Stimulated activated CD4-positive, alpha-beta T cell treated with anti-CD3 and anti-CD28 coated beads, Interleukin-2, amount 100 ng/mL, for 48 hours (primary cell): ENCODE measurements at regions not wholly inside any gene's neighbourhood (a gene's known extent, or its start where the extent isn't known, plus 50 kb on each side); places are given as distances from the start of the nearest gene placed in this dataset.
"Not testable (repeated sequence)": the region's sequence is repeated elsewhere in the genome, so short reads cannot be mapped to it uniquely, and the experiment has no call there.

Experiments
- DNase-seq, 2 donors: peaks; one replicate each; pipeline ENCODE4 v3.0.0-alpha.2; 2020

GRCh38 chr1:30525971-30526651 lies 197.3 kb downstream of the MATN1 start:
- DNase-seq: no peak

GRCh38 chr1:30525631-30525970 lies 197.8 kb downstream of the MATN1 start:
- DNase-seq: no peak

- DNase-seq: no peak
Observed at GRCh38 chr1:30524840-30525617, 198.4 kb downstream of the MATN1 start.

- DNase-seq: not testable (repeated sequence)
Observed at GRCh38 chr1:30524025-30524555, 199.3 kb downstream of the MATN1 start.

- no peak for DNase-seq
Observed at GRCh38 chr1:30523055-30524020, 200.0 kb downstream of the MATN1 start.

- DNase-seq: no peak
Observed at GRCh38 chr1:30522031-30523004, 201.1 kb downstream of the MATN1 start.

- no peak for DNase-seq
Observed at GRCh38 chr1:30521261-30521865, 202.0 kb downstream of the MATN1 start.

GRCh38 chr1:30520476-30520875 lies 202.9 kb downstream of the MATN1 start:
- no peak for DNase-seq

- no peak for DNase-seq
Observed at GRCh38 chr1:30519201-30519763, 204.1 kb downstream of the MATN1 start.

GRCh38 chr1:30518696-30519095 lies 204.7 kb downstream of the MATN1 start:
- no peak for DNase-seq

GRCh38 chr1:30518186-30518585 lies 205.2 kb downstream of the MATN1 start:
- DNase-seq: no peak

- DNase-seq: not testable (repeated sequence)
Observed at GRCh38 chr1:30517666-30518065, 205.7 kb downstream of the MATN1 start.

- DNase-seq: not testable (repeated sequence)
Observed at GRCh38 chr1:30517241-30517640, 206.1 kb downstream of the MATN1 start.

- no peak for DNase-seq
Observed at GRCh38 chr1:30516485-30516858, 206.9 kb downstream of the MATN1 start.

GRCh38 chr1:30515755-30516484 lies 207.5 kb downstream of the MATN1 start:
- DNase-seq: no peak

GRCh38 chr1:30514945-30515344 lies 208.4 kb downstream of the MATN1 start:
- DNase-seq: no peak

GRCh38 chr1:30514137-30514654 lies 209.2 kb downstream of the MATN1 start:
- DNase-seq: no peak

GRCh38 chr1:30513396-30514136 lies 209.8 kb downstream of the MATN1 start:
- DNase-seq: no peak

GRCh38 chr1:30512914-30513265 lies 210.5 kb downstream of the MATN1 start:
- DNase-seq: no peak
